Pulmonary artery endothelial cell (primary cell): ENCODE measurements at regions not wholly inside any gene's neighbourhood (a gene's known extent, or its start where the extent isn't known, plus 50 kb on each side); places are given as distances from the start of the nearest gene placed in this dataset.

Experiments
- DNase-seq: peaks from one replicate; pipeline ENCODE4 v3.0.0-alpha.2; 2011; ENCODE audit warnings: low read depth, low spot score

DNA sequence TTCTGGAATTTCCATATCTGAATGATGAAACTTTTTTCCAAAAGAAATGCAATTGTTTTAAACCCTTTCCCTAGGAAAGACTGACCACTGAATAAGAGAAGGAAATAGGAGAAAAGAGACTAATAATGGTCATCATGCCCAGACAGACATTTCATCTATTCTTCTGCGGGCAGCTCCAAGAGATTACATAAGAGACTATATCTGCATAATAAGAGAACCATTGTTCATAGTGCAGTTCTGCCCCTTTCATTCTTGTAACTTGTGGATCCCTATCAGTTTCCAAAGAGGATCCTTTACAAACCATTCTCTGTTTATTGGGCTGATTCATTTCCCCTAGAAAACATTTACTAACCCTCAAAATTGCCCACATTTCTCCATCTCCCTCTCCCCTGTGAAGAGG, 197.8 kb downstream of the FSCB start:
- DNase-seq, result no peak

DNA sequence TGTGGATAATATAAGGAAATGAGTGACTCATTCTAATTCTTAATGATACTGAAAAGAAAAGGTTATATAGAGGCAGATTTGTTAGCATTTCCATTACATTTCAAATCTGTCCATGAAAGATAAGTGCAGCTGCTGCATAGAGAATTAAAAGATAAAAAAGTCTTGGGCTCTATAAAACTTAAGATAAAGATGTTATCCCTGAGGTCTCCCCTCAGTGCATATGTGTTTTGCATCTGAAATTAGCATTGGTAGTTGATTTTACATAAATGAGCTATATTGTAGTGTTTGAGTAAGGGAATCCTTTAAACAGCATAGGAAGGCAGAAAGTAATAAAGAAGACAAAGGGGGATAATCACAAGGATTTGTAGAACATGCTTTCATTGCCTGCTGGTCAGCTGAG, 206.2 kb downstream of the FSCB start:
- no peak for DNase-seq

DNA sequence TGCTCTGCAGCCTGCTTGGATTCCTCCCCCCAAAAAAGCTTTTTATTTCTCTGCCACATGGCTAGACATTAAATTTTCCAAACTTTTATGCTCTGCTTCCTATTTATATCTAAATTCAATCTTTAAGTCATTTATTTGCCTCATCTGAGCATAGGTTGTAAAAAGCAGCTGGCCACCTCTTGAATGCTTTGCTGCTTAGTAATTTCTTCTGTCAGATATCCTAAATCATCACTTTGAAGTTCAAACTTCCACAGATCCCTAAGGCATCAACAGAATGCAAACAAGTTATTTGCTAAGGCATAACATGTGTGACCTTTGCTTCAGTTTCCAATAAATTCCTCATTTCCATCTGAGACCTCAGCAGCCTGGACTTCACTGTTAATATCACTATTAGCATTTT, 209.6 kb downstream of the FSCB start:
- DNase-seq, result no peak

DNA sequence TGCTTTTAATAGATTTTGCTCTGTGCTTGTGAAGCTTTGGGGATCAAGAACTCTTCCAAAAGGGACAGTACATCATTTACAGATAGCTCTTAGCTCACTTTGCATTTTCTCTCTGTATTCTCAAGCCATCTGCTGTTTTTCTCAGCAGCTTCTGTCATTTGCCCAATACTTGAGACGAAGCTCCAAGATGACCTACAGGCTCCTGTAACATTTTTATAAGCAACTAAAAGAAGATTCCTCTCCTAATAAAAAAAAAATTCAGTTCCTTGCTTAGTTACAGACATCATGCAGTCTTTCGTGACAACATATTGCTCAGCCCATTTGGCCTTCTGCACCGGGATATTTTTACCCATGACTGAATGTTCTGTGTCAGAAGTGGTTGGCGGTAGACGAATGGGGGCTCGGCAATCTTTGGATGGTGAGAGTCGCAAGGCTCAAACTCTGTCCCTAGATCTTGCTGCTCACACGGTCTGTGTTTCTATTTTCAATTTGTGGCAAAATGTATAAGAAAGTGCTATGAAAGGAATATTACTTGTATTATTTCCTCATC, 215.6 kb downstream of the FSCB start:
- no peak for DNase-seq

DNA sequence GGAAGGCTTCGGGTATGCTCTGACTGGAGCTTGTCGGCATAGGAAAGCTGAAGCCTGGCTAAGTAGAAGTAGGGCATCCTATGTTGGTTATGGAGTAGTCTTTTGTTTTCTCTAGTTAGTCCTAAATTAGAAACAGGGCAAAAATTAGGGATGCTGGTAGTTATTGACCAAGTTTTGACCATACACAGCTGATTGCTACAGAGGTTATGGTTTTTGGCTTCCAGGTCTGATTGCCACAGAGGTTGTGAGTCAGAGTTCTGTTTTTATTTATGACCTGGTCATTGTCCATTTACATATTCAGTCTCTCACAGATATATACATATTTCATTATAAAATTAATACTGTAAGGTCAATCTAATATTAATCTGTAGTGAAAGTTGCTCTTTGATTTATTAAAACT, 219.2 kb downstream of the FSCB start:
- no peak for DNase-seq

DNA sequence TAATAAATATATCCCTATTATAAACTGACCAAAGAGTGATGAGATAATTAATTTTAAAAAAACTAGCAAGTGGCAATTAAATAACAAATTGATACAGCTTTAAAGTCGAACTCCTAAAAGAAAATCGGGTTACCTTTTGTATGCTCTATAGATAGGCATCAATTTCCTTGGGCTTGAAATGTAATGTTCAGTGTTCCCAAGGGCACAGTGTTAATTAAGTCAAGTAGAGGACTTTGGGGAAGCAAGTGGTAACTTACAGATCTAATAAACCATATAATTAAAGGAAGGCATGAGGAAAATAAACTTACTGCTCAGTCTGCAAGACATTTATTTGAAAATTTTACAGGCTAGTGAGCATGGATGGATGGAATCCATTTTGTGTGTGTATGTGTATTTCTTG, 220.9 kb downstream of the FSCB start:
- DNase-seq, result no peak

DNA sequence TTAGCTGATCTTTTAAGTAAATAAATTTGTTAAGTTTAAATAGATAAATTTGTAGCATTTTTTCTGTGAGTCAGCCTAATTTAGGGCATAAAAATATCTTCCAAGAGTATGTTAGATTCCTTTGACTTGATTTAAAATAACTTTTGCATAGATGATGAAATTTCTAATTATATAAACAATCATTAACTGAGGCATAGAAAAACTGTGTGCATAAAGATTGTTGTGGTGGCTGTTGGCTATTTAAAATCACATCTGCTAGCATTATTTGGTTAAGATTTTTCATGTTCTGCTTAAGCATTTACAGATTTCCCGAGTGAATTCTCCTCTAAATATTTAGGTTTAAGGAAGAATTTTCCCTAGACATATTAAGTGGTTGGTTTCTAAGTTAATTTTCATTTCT, 223.2 kb downstream of the FSCB start:
- DNase-seq, result no peak

DNA sequence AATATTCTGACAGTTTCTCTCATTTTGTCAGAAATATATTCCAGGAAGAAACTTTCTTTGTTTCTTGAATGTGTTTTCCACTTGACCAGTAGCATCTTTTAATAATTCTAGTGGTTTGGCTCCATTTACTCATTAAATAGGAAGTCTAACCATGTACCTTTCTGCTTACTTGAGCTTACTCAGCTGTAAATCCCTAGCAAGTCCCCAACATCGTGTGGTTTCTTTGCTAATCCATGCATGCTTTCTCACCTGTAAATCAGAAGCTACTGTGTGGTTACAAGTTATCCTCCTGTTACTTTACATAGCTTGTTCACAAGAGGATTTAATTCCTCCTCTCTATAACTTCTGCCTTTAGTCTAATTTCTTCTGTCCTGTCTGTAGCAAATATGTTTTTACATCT, 227.7 kb downstream of the FSCB start:
- DNase-seq, result no peak

DNA sequence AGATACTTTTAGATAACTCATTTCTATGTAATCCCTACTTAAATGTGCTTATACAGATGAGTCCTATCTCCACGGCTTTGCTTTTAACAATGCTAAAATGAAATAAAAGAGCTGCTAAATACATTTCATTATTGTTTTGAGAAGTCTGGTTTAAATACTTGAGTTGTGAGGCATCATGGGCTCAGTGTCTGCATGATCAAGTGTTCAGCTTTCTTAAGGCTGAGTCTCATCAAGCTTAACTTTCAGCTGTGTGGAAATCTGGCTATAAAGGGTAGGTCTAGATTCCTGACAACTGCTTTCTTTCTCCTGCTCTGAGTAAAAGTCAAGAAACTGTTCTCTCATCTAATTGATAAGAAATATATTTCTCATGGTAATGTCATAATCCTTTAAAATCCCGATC, 235.4 kb downstream of the FSCB start:
- DNase-seq, result no peak

DNA sequence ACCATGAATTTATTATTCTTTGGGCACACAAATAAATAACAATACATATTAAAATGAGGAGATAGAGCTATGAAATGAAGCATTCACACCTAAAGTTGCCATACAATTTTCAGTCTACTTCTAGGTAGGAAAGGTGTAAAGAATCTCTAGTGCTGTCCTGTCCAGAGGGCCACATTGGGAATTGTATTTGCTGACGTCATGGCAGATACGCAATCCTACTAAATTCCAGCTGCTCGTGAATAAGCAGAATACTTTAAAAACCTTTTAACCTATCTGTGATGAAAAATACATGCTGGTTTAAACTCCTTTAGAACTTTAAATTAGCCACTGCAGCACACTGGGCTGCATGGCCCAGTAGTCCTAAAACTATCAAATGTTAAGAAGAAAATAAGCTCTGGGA, 236.1 kb downstream of the FSCB start:
- DNase-seq, result no peak

DNA sequence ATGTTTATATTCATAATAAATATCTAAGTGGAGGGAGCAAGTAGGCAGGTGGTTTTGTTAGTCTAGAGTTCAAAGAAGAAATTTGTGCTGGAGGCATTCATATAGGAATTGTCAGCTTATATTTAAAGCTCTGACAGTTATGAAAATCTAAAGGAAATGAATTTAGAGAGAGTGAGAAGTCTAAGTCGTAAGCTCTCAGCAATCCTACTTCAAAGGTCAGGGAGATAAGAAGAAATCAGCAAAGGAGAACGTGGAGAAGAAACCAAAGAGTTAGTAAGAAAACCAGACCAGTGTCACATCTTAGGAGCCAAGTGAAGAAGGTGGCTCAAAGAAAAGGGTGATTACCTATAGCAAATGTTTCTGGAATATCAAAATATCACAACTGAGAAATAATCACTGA, 241.8 kb downstream of the FSCB start:
- DNase-seq, result no peak

DNA sequence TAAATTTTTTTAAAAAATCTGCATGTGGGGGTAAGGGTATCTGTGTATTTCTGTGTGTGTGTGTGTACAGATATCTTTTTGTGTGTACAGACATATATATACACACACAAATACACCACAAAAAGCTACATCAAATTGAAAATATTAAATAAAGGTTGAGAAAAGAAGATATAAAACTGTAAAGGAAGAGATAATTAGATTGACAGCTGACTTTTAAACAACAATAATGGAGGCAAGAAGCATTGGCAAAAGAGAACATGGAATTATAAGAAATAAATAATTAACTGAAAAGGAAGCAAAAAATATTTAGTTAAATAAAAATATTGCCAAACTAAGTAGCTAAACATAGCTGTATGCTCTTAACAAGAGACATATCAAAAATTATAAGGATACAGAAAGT, 291.4 kb downstream of the FSCB start:
- no peak for DNase-seq

DNA sequence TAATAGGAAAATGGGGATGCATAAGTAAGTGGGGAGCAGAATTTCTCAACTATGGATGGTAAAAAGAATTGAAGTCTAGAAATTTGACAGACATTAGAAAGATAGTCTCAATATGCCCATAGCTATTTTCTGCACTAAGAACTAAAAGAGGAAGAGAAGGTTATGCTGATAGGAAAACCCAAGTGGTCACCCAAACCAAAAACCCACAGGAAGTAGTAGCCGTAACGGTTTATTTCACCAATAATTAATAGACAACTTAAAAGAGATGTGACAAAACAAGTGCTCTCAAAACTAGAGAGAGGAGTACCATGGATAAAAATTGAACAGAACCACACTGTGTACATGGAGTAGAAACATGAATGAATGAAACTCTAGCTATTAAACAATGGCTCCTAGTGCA, 295.4 kb downstream of the FSCB start:
- DNase-seq, result no peak

DNA sequence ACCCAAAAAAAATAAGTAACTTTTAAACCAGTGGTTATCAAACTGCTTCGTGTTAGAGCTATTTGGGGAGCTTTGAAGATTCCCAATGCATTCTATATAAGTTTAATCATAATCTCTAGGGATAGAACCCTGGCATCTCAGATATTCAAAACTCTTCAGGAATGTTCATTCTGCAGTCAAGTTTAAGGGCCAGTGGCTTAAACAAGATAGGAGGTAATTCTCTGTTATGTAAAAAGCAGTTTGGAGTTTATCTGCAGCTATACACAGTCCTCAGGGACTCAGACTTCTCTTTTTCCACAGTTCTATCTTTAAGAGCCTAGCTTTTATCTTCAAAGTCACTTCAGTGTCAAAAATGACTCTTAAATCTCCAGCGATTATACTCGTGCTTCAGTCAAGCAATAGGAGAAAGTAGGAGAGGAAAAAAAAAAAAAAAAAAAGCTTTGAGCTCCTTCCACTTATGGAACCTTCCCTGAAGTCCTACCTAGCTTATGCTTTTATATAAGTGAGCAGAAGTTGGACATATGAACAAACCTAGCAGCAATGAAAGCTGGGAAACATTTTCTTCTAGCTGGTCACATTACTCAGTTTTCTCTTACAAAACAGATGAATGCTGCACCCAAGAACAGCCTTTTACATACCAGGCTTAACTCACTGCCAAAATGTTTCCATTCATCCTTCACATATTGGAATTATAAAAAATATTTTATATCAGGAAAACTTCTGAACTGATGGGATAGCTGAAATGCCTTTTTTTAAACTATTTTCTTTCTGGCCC, 302.8 kb downstream of the FSCB start:
- no peak for DNase-seq

DNA sequence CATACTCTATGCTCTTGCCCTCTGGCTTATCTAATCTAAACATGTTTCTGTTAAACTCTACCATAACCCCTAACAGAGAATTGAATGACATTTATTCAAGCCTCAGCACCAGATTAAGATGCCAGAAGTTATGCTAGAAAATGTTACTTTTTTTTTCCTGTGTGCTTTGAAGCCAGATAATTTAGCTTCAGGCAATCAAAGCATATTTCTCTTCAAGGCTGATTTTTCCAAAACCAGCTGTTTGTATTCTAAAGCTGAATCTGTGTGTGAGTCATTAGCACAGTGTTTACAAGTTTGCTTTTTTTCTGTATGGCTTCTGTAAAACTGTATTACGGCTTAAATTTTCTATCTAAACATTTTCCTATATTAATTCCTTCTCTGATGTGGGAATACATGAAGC, 326.1 kb downstream of the FSCB start:
- no peak for DNase-seq

DNA sequence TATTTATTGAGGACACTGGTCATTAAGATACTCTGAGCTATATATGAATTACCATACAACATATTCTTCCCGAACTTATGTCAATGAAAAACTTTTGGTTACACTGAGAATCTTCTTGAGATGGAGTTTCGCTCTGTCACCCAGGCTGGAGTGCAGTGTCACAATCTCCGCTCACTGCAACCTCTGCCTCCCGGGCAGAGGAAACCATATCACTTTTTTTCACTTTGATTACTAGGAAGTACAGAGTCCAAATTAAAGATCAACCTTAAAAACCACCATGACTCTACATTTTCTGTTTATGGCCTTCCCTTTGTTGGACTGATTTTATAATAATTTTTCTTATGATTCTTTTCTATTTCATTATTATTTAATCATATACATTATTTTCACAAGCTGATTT, 336.5 kb downstream of the FSCB start:
- DNase-seq, result no peak

DNA sequence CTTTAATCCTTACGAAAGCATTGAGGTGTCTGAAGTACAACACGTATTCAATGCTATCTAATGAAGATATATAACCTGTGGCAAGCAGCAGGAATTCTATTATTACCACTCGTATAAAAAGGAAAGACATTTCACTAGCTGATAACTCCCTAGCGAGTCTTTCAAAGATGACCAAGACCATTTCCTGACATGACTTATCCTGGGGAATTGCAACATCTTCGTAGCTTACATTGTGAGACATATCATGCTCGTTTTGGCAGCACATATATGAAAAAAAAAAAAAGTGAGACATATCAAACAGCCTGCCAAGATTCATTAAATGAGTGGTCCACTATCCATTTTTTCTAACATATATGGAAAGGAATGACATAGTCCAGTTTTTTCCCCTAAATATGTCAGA, 337.0 kb downstream of the FSCB start:
- DNase-seq, result no peak

DNA sequence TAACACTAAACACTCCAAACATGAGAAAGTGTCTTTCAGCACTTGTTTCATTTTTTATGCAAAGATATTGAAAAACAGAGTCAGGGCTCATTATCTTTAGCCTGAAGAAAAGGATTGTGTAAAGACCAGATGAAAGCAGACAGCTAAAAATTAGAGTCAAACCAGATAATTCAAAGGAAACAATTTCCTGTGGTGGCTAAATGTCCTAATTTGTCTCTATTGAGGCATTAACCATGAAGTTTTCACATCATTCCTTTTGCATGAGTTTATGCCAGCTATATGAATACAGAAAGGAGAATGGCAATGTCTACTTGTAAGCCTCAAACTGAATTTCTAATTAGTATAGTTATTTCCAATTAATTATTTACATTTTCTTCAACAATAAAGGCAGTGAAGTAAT, 338.5 kb downstream of the FSCB start:
- DNase-seq, result no peak

DNA sequence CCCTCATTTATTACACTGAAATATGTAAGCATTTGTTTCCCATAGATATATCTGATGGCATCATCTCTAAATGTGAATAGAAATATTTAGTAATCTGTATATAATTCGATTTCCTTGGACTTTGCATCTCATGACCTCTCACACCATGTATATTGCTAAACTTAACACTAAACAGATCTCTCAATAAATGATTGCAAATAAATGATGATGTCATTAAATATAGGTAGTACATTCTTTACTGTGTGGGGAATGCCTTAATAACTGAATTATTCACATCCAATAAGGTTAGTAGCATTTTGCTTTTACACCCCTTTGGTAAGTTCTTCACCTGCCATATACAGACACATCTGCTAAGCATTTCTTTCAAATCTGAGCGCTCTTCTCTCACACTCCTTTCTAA, 340.5 kb downstream of the FSCB start:
- no peak for DNase-seq

DNA sequence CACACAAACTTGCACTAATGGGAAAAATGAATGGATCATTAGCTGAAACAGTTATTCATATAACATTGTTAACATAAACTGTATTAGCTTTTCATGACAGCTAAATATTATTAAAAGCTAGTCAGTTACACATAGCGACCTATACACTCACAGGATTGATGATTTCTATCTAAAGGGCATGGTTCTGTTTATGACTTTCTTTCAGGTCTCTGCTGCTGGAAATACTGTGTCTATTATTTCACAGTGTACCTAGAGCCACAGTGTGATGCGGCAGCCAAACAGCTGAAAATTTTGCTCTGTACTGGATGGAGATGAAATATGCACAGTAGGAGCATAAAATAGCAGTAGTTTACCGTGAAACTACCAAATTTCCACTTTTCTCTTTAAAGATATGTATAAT, 341.1 kb downstream of the FSCB start:
- no peak for DNase-seq

DNA sequence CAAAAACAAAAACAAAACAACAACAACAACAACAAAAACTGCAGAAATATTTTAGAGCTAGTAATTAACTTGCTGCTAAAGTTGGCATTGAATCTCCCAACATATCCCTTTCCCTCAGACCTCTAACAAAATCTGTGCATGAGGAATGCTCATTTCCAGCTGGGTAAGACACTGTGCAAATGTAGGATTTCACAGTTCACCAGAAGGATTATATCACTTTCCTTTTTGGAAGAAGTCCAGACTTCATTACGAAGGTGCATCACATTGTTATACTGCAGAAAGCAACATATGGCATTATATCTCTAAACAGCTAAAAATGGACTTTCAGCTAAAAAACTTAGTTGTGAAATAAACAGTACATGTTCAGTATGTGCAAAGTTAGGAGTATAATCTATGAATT, 341.8 kb downstream of the FSCB start:
- DNase-seq, result no peak

DNA sequence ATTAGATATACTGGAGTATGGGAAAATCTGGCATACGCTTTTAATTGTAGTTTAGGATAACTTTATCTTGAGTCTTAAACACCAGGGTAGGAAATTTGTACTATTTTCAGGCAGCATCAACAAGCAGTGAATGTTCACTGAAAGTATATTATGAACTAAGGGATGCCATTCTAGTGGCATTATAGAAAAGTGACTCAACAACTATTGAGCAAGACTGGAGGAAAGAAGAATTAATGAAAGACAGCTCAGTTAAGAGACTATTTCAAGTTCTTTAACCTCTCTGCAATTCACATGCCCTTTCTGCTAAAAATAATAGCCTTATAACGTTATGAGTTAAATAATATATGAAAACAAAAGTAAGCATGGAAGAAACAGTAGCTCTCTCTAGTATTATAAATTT, 343.1 kb downstream of the FSCB start:
- DNase-seq, result no peak

DNA sequence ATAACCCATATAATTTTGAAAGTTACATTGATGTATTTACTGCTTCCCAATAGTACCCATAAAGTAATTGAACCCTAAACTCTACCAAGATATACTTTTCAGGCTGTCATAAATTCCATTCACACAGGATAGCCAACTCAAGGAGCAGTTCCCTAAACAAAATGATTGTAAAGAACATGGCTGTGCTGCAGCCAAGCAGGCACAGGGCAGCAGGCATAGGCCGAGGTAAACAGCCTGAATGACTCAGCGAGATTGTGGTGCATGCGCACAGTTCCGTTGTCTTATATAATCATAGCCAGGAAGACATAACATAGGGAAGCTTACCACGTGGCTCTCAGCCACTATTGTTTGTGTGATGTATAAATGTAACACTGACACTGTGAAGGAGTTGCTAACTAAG, 344.9 kb downstream of the FSCB start:
- no peak for DNase-seq

DNA sequence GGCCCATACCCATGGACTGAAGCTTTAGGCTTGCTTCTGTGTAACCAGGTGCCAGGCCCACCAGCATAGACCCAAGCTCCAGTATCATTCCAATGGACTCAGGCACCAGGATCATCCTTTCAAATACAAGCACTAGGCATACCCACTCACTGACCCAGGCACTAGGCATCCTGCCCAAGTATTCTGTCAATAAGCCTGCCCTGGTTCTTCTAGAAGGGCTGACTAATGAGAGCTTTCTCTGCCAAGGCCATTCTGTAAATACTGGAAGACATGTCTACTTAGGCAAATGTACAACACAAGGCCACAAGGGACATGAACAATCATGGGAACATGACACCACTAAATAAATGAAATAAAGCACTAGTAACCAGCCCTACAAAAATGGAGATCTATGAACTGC, 352.2 kb downstream of the FSCB start:
- DNase-seq, result no peak
